ENCODE measurements at regions not wholly inside any gene's neighbourhood (a gene's known extent, or its start where the extent isn't known, plus 50 kb on each side); places are given as distances from the start of the nearest gene placed in this dataset.
A peak's percentile ranks its signal among the peaks of the same experiment; 100 is the strongest.

DNA sequence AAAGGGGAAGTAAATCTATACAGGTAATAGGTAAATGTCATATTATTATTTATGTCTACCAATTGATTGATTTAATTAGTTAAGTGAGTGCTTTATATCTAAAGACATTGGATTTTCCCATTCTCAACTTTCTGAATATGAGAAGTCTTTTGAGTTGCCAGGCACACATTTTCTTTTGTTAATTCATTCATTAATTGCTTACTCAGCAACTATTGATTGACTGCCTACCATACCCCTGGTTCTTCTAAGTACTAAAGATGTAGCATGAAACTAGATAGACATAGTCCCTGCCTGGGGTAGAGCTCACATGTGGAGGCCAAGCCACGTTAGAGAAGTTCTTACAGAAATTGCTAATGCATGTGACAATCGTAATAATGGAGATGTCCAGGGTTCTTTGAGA lies 253.1 kb upstream of the LYZL1 start:
- DNase-seq: no peak

DNA sequence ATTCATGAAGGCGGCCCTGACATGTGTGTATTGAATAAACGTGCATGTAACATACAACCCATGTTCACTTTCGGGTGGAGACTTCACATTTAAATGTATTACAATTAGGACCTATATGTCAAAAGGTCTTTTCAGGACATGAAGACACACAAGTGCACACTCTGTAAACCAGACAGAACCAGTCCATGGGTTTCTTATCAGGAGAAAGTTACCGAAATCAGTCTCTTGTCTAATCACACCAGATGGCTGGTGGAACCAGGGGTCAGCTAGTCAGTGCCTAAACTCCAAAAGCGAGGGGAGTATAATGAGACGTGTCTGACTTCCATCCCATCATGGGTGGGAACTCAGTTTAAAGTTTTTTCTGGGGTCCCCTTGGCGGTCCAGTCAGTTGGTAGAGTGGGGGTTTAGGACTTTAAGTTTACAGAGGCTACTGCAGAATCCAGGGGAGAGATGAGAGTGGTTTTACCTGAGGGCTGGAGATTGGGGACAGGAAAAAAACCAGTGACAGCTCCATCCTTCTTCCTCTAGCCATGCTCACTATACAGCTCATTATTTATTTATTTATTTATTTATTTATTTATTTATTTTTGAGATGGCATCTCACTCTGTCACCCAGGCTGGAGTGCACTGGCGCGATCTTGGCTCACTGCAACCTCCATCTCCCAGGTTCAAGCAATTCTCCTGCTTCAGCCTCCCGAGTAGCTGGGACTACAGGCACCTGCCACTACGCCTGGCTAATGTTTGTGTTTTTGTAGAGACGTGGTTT lies 251.3 kb upstream of the LYZL1 start:
- no peak for DNase-seq

DNA sequence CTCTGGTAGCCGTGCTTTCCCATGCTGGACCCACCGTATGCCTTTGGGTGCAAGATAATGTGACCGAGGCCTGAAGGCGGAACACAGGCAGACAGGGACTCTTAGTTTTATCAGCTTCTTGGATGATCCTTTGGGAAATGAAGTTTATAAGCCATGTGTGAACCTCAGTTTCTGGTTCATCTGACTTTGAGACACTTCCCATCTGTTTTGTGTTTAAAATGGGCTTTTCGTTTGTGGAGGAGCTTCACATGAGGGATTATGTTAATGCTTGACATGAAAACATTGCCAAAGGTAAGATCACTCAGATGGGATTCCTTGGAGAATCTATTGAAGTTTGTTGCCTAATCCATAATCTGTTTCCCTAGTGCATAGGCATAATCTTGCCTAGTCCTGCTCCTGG lies 249.8 kb upstream of the LYZL1 start:
- no peak for DNase-seq

- no peak for DNase-seq
Measured at GRCh38 chr10:29039677-29040189, 249.1 kb upstream of the LYZL1 start.

- no peak for DNase-seq
Measured at GRCh38 chr10:29041616-29042015, 247.3 kb upstream of the LYZL1 start.

- no peak for DNase-seq
Measured at GRCh38 chr10:29048506-29048905, 240.4 kb upstream of the LYZL1 start.

- no peak for DNase-seq
Measured at GRCh38 chr10:29050081-29050480, 238.8 kb upstream of the LYZL1 start.

GRCh38 chr10:29055101-29055500 lies 233.8 kb upstream of the LYZL1 start:
- DNase-seq: no peak

DNA sequence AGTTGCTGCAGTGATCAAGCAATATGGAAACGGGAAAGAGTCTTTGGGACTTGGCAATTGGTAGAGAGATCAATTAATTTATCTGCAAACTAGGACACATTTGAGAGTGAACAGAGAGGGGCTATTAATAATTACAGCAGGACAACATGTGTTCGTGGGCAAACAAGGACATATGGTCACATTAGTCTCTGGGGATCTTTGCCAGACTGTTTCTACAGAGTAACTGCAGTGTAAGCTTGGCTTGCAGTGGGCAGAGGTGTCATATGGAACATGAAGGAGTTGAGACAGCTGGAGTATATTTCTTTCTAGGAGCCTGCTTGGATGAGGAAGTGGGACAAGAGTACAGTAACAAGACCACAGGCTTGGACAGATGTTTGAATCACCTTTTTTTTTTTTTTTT lies 232.1 kb upstream of the LYZL1 start:
- DNase-seq: no peak

DNA sequence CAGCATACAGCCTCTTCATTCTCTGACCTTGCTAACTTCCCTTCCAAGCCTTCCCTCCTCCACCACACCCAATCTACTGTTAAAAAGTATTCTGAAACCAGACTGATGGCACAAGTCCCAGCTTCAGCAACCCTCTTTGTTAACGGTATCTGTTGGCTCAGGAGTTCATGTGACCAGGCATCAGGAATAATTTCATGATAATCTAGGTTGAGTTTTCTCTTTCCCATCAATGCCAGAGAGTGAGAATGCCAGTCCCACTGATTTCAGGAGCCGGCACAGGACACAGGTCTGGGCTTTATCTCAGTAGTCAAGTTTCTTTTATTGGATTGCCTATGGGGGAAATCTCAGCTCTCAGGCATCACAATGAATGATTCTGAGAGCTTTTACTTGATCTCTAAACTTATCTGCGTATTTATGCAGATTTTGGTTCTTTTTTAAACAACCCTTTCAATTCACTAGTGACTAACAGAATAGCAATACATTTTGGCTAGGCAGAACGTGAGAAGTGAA lies 231.0 kb upstream of the LYZL1 start:
- no peak for DNase-seq

- no peak for DNase-seq
Measured at GRCh38 chr10:29063806-29064644, 224.8 kb upstream of the LYZL1 start.

- DNase-seq: no peak
Measured at GRCh38 chr10:29064680-29065079, 224.2 kb upstream of the LYZL1 start.

DNA sequence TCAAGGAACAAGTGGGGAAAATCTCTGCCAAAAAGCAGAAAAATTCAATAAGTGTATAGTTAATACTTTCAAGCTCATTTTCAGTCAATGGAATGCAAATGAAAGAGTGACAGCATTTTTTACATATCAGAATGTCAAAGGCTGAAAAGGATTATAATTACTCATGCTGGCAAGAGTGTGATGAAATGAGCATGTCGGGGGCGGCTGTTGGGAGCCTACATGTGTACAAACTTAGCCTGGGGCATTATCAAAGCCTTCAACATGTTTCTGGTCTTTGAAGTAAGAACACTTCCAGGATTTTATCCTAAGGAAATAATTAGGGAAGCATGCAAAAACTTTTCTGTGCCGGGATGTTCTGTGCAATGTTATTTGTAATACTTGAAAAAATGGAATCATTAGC lies 221.7 kb upstream of the LYZL1 start:
- DNase-seq: no peak

DNA sequence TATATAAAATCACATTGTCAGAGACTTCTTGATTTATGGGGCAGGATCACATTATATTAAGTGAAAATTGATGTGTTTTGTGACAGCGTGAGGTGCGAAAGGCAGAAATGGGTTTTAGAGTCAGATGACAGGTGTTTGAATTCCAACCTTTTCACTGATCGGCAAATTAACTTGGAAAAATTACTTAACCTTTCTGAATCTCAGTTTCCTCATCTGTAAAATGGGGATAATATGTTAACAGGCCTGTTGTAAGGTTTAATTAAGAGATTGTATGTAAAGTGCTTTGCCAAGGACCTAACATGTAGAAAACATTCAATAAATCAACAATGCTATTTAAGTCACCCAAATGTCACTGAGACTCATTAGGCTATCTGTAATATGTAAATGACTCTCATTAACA lies 221.2 kb upstream of the LYZL1 start:
- DNase-seq: no peak

GRCh38 chr10:29068302-29068701 lies 220.6 kb upstream of the LYZL1 start:
- DNase-seq: no peak

GRCh38 chr10:29068966-29069365 lies 219.9 kb upstream of the LYZL1 start:
- DNase-seq: no peak

- DNase-seq: no peak
Measured at GRCh38 chr10:29069941-29070340, 218.9 kb upstream of the LYZL1 start.

DNA sequence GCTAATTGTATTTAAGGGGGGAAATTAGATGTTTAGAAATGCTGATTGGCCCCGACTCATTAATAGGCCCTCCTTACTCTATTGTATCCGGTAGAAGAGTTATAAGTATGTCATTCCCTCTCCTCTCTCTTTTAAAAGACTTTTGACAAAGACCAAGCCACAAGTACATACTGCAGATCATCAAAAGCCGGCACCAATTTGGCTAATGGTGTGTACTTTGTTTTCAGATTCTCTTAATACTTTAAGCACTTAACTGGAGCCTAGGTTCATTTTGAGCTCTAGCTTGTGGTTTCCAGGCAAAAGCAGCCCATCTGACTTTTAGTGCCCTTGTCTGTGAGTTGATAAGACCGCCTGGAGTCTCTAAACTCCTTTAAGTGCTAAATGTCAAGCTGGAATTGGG lies 210.0 kb upstream of the LYZL1 start:
- peak; percentile 95 for DNase-seq

GRCh38 chr10:29081231-29081630 lies 207.6 kb upstream of the LYZL1 start:
- no peak for DNase-seq

DNA sequence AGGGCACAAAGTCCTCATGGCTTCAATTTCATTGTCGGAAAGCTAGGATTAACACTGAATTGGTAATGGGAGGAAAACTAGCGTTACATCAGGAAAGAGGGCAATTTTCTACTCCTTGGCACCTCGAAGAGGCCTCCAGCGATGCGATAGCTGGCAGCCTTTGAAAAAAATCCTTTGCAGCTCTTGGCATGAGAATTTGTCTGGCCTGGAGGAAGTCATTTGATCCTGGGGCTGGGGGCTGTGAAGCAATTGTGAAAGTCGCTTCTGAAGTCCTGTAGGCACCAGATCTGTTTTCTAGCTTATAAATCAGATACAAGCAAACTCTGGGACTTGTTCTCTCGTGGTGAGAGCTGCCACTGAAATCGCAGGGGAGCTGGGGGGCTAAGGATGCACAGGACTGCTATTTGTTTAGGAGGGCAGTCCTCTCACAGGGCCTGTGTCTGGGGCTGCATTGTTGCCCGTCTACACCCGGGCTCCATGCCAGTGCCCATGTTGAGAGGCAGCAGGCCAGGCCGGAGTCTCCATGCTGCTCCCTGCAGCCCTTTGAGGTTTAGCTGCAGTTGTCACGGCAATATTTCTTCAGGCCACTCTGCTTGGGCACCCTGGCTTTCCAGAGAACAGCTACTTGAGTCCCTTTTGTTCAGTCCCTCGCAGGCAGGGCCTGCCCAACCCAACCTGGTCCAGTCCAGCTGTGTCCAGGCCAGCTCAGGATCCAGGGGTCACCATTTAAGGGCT lies 206.8 kb upstream of the LYZL1 start:
- no peak for DNase-seq

DNA sequence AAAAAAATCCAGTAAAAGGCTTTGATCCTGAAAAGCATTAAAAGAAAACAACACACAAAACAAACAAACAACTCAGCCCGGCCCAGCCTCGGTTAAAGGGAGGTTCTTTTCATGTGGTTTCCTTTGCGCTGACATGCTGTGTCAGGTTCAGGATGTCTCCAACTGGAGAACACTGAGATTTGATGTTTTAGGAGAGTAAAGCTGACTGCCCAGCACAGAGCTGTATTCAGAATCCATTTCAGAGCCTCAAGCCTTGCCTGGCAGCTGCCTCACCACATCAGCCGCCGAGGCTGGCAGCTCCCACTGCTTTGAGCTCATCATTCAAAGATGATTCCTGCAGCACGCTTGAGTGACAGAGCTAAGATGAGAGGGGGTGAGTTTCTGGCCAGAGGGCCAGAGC lies 205.8 kb upstream of the LYZL1 start:
- no peak for DNase-seq

GRCh38 chr10:29084681-29085307 lies 204.1 kb upstream of the LYZL1 start:
- DNase-seq: no peak

DNA sequence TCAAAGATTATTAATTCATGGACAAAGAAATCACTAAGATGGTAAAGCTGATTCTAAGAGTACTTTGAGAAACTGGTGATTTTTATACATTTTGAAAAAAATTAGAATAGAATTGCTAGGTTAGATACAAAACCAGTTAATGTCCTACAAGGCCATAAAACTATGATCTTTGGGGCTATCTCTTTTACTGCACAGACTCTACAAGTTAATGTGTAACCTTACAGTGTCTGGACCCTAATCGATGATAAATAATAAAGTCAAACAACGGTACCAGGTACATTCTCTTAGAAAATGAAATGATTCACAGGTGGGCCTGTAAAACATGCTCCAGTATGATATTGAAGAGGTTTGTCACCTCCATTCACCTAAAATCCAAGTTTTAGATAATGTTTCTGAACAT lies 199.8 kb upstream of the LYZL1 start:
- DNase-seq: no peak

All from NCI-H1105 treated with DMSO at 0.1 percent for 48 hours (cell line).